ENCODE measurements at regions not wholly inside any gene's neighbourhood (a gene's known extent, or its start where the extent isn't known, plus 50 kb on each side); places are given as distances from the start of the nearest gene placed in this dataset.

DNA sequence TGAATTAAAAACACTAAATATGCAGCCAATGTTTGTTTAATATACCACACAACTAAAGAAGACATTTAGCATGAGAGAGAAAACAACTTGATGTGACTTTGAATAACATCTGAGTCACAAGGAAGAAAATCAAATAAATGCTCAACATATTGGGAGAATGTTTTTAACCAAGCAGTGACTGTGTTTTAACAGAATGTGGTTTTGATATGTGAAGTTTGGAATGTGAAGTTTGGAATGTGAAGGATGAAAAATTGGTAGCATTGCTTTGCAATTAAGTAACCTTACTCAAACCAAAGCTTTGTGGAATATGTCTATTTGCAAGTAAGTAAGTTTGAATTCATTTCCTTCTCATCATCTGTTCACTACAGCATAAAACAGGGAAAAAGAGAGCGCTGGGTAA lies 128.2 kb upstream of the DNAJC10 start:
- TF ChIP-seq CTCF (IDR thresholded peaks at IDR 0.05; ENCODE audit: low read depth, low read length) = no peak
- CTCF ChIA-PET = no interaction called here
- POLR2A ChIA-PET = no interaction called here
- Histone ChIP-seq H3K9me3 (ENCODE audit: control insufficient read depth, insufficient read depth, low read length) (no peaks in the 10 kb centered on the region), H3K27ac (ENCODE audit: low read depth, low read length) (no peak overlapping the region), H3K27me3 (ENCODE audit: control insufficient read depth, insufficient read depth, low read length) (no peaks in the 10 kb centered on the region), H3K4me3 (ENCODE audit: low read depth, low read length) (no peak overlapping the region)
- DNase-seq (ENCODE audit: low read depth, low spot score) = peak; percentile 82

GRCh38 chr2:182589121-182589520 lies 126.9 kb upstream of the DNAJC10 start:
- Histone ChIP-seq H3K27ac (ENCODE audit: low read depth, low read length) (no peak overlapping the region), H3K4me3 (ENCODE audit: low read depth, low read length) (no peak overlapping the region), H3K9me3 (ENCODE audit: control insufficient read depth, insufficient read depth, low read length) (no peaks in the 10 kb centered on the region), H3K27me3 (ENCODE audit: control insufficient read depth, insufficient read depth, low read length) (no peaks in the 10 kb centered on the region)
- no peak for DNase-seq (ENCODE audit: low read depth, low spot score)
- CTCF ChIA-PET = no interaction called here
- TF ChIP-seq CTCF (IDR thresholded peaks at IDR 0.05; ENCODE audit: low read depth, low read length) = no peak
- POLR2A ChIA-PET = no interaction called here

GRCh38 chr2:182591774-182592173 lies 124.3 kb upstream of the DNAJC10 start:
- POLR2A ChIA-PET = no interaction called here
- CTCF ChIA-PET = no interaction called here
- H3K4me3 ChIP-seq (ENCODE audit: low read depth, low read length) = no peak overlapping the region

GRCh38 chr2:182592691-182593393 lies 123.2 kb upstream of the DNAJC10 start:
- Histone ChIP-seq H3K27me3 (ENCODE audit: control insufficient read depth, insufficient read depth, low read length) (no peaks in the 10 kb centered on the region), H3K4me3 (ENCODE audit: low read depth, low read length) (no peak overlapping the region), H3K27ac (ENCODE audit: low read depth, low read length) (no peak overlapping the region), H3K9me3 (ENCODE audit: control insufficient read depth, insufficient read depth, low read length) (no peaks in the 10 kb centered on the region)
- CTCF ChIA-PET = no interaction called here
- POLR2A ChIA-PET = no interaction called here
- TF ChIP-seq CTCF (IDR thresholded peaks at IDR 0.05; ENCODE audit: low read depth, low read length) = peak; percentile 27; the same call in 1 of the 2 replicates
- DNase-seq (ENCODE audit: low read depth, low spot score) = no peak

More at GRCh38 chr2:182591774-182592173, 124.3 kb upstream of the DNAJC10 start:
- no peak for DNase-seq (ENCODE audit: low read depth, low spot score)
- Histone ChIP-seq H3K27me3 (ENCODE audit: control insufficient read depth, insufficient read depth, low read length) (no peaks in the 10 kb centered on the region), H3K9me3 (ENCODE audit: control insufficient read depth, insufficient read depth, low read length) (no peaks in the 10 kb centered on the region), H3K27ac (ENCODE audit: low read depth, low read length) (no peak overlapping the region)
- TF ChIP-seq CTCF (IDR thresholded peaks at IDR 0.05; ENCODE audit: low read depth, low read length) = no peak

- no peak overlapping the region for H3K27ac ChIP-seq (ENCODE audit: low read depth, low read length)
Measured at GRCh38 chr2:182593394-182593975, 122.6 kb upstream of the DNAJC10 start.

More at GRCh38 chr2:182593394-182593975, 122.6 kb upstream of the DNAJC10 start:
- peak; percentile 46 for DNase-seq (ENCODE audit: low read depth, low spot score)
- CTCF ChIA-PET = no interaction called here
- no peaks in the 10 kb centered on the region for H3K9me3 ChIP-seq (ENCODE audit: control insufficient read depth, insufficient read depth, low read length)
- no peaks in the 10 kb centered on the region for H3K27me3 ChIP-seq (ENCODE audit: control insufficient read depth, insufficient read depth, low read length)
- H3K4me3 ChIP-seq (ENCODE audit: low read depth, low read length) = no peak overlapping the region
- POLR2A ChIA-PET = no interaction called here
- no peak for TF ChIP-seq CTCF (IDR thresholded peaks at IDR 0.05; ENCODE audit: low read depth, low read length)

Data from AG04450 (cell line).